GM19351 (cell line): ENCODE measurements at regions not wholly inside any gene's neighbourhood (a gene's known extent, or its start where the extent isn't known, plus 50 kb on each side); places are given as distances from the start of the nearest gene placed in this dataset.
A peak's percentile ranks its signal among the peaks of the same experiment; 100 is the strongest.
"Not testable (repeated sequence)": the region's sequence is repeated elsewhere in the genome, so short reads cannot be mapped to it uniquely, and the experiment has no call there.

ENCODE experiments used
- ATAC-seq: cut with Tn5 transposase; IDR thresholded peaks from one replicate; pipeline ENCODE4 v1.9.1; 2021; ENCODE audit warnings: mild to moderate bottlenecking, moderate library complexity; ENCODE audit not compliant: unreplicated experiment

GRCh38 chr2:219829667-219830352 is 202.4 kb downstream of the SLC4A3 start:
- no peak for ATAC-seq

GRCh38 chr2:219830353-219830738 is 202.9 kb downstream of the SLC4A3 start:
- no peak for ATAC-seq

- no peak for ATAC-seq
Measured at GRCh38 chr2:219831957-219832356, 204.5 kb downstream of the SLC4A3 start.

- no peak for ATAC-seq
Measured at GRCh38 chr2:219832904-219833303, 205.5 kb downstream of the SLC4A3 start.

GRCh38 chr2:219835493-219835892 is 208.1 kb downstream of the SLC4A3 start:
- no peak for ATAC-seq

- no peak for ATAC-seq
Measured at GRCh38 chr2:219836647-219837177, 209.3 kb downstream of the SLC4A3 start.

GRCh38 chr2:219844401-219845091 is 217.1 kb downstream of the SLC4A3 start:
- peak; percentile 95 for ATAC-seq

- ATAC-seq: no peak
Measured at GRCh38 chr2:219848882-219849281, 221.5 kb downstream of the SLC4A3 start.

GRCh38 chr2:219851169-219851568 is 223.7 kb downstream of the SLC4A3 start:
- no peak for ATAC-seq

- ATAC-seq: no peak
Measured at GRCh38 chr2:219851801-219852481, 224.5 kb downstream of the SLC4A3 start.

- ATAC-seq: no peak
Measured at GRCh38 chr2:219852626-219853025, 225.2 kb downstream of the SLC4A3 start.

- no peak for ATAC-seq
Measured at GRCh38 chr2:219856602-219857001, 229.2 kb downstream of the SLC4A3 start.

GRCh38 chr2:219857751-219858150 is 230.3 kb downstream of the SLC4A3 start:
- no peak for ATAC-seq

- ATAC-seq: no peak
Measured at GRCh38 chr2:219861307-219861706, 233.9 kb downstream of the SLC4A3 start.

GRCh38 chr2:219864154-219864553 is 236.7 kb downstream of the SLC4A3 start:
- no peak for ATAC-seq

GRCh38 chr2:219868635-219869034 is 241.2 kb downstream of the SLC4A3 start:
- ATAC-seq: no peak

- ATAC-seq: no peak
Measured at GRCh38 chr2:219870041-219870440, 242.6 kb downstream of the SLC4A3 start.

- ATAC-seq: no peak
Measured at GRCh38 chr2:219871351-219871750, 243.9 kb downstream of the SLC4A3 start.

GRCh38 chr2:219875036-219875435 is 247.6 kb downstream of the SLC4A3 start:
- no peak for ATAC-seq

- ATAC-seq: not testable (repeated sequence)
Measured at GRCh38 chr2:219875986-219876385, 248.6 kb downstream of the SLC4A3 start.

GRCh38 chr2:219876931-219877330 is 249.5 kb downstream of the SLC4A3 start:
- ATAC-seq: no peak

GRCh38 chr2:219877728-219878127 is 250.3 kb downstream of the SLC4A3 start:
- no peak for ATAC-seq
